Mucosa of descending colon (tissue), 3 donors: ENCODE measurements at regions not wholly inside any gene's neighbourhood (a gene's known extent, or its start where the extent isn't known, plus 50 kb on each side); places are given as distances from the start of the nearest gene placed in this dataset.

Source experiments
- ATAC-seq: fragments of 200-7000 bp; cut with Tn5 transposase; one replicate; pipeline ENCODE4 v1.9.1; 2020; ENCODE audit warnings: mild to moderate bottlenecking, moderate library complexity
- DNase-seq, 3 donors: peaks; one replicate each; pipeline ENCODE4 v3.0.0-alpha.2; 2020
- H3K36me3 ChIP-seq: fragments of 200-600 bp; one replicate; pipeline ENCODE4 v1.8.0; 2021; ENCODE audit warnings: low read depth, mild to moderate bottlenecking
- H3K4me1 ChIP-seq: fragments of 200-600 bp; one replicate; pipeline ENCODE4 v1.8.0; 2021; ENCODE audit warnings: low read depth, mild to moderate bottlenecking
- H3K4me3 ChIP-seq: fragments of 200-600 bp; one replicate; pipeline ENCODE4 v1.8.0; 2021; ENCODE audit warnings: mild to moderate bottlenecking
- H3K9me3 ChIP-seq: fragments of 200-600 bp; one replicate; pipeline ENCODE4 v1.8.0; 2021; ENCODE audit warnings: mild to moderate bottlenecking
- CTCF ChIP-seq: fragments of 200-600 bp; IDR thresholded peaks from one replicate; pipeline ENCODE4 v1.8.0; 2022; ENCODE audit warnings: antibody characterized with exemption, mild to moderate bottlenecking
- intact Hi-C, 2 donors: fragments of 100-400 bp; cut with DNase I in 1 of 2; cut with micrococcal nuclease in 1 of 2; formaldehyde crosslinking; loops; one replicate each; pipeline versions ENCODE4 v1.11.0 to v1.11.1; 2022; cut with DNase I, micrococcal nuclease
- donor health status: DM: no; HTN: no; CAD: no; lungs with moderate emphysema.
- donor health status: DM: no; HTN: no; CAD: no.
- donor health status: DM: no; HTN: yes; CAD: no.

- Histone ChIP-seq H3K4me1 (no peaks in the 10 kb centered on the region), H3K4me3 (no peak overlapping the region), H3K9me3 (no peaks in the 10 kb centered on the region), H3K36me3 (no peaks in the 10 kb centered on the region)
- no peak for TF ChIP-seq CTCF
- intact Hi-C loops: no loop called here
- DNase-seq (no peak), ATAC-seq (no peak)
Observed at GRCh38 chr5:99607124-99607523, 678.3 kb upstream of the CHD1 start.

- no peaks in the 10 kb centered on the region for H3K4me1 ChIP-seq
- H3K36me3 ChIP-seq: no peaks in the 10 kb centered on the region
- DNase-seq (no peak), ATAC-seq (no peak)
- no peak overlapping the region for H3K4me3 ChIP-seq
- H3K9me3 ChIP-seq: no peaks in the 10 kb centered on the region
- no peak for TF ChIP-seq CTCF
- intact Hi-C loops: no loop called here
Observed at GRCh38 chr5:99605904-99606303, 677.1 kb upstream of the CHD1 start.

- Histone ChIP-seq H3K4me1 (no peaks in the 10 kb centered on the region), H3K4me3 (no peak overlapping the region), H3K9me3 (no peaks in the 10 kb centered on the region), H3K36me3 (no peaks in the 10 kb centered on the region)
- no peak for DNase-seq
- intact Hi-C loops: no loop called here
- TF ChIP-seq CTCF: no peak
- no peak for ATAC-seq
Observed at GRCh38 chr5:99600952-99601351, 672.1 kb upstream of the CHD1 start.

GRCh38 chr5:99590806-99591205, 662.0 kb upstream of the CHD1 start:
- intact Hi-C loops: no loop called here
- H3K4me1 ChIP-seq: no peaks in the 10 kb centered on the region
- H3K4me3 ChIP-seq: no peak overlapping the region
- H3K9me3 ChIP-seq: no peaks in the 10 kb centered on the region
- ATAC-seq: no peak
- no peaks in the 10 kb centered on the region for H3K36me3 ChIP-seq
- DNase-seq: no peak
- TF ChIP-seq CTCF: no peak

GRCh38 chr5:99589424-99589823, 660.6 kb upstream of the CHD1 start:
- H3K4me3 ChIP-seq: no peak overlapping the region
- no peaks in the 10 kb centered on the region for H3K36me3 ChIP-seq
- TF ChIP-seq CTCF: no peak
- no peaks in the 10 kb centered on the region for H3K4me1 ChIP-seq
- DNase-seq: no peak
- no peaks in the 10 kb centered on the region for H3K9me3 ChIP-seq
- intact Hi-C loops: no loop called here
- ATAC-seq: no peak

- no peak for TF ChIP-seq CTCF
- H3K9me3 ChIP-seq: no peaks in the 10 kb centered on the region
- no peak overlapping the region for H3K4me3 ChIP-seq
- intact Hi-C loops: no loop called here
- no peaks in the 10 kb centered on the region for H3K36me3 ChIP-seq
- ATAC-seq: no peak
- no peaks in the 10 kb centered on the region for H3K4me1 ChIP-seq
- no peak for DNase-seq
Observed at GRCh38 chr5:99587983-99588382, 659.2 kb upstream of the CHD1 start.
